ENCODE measurements at regions not wholly inside any gene's neighbourhood (a gene's known extent, or its start where the extent isn't known, plus 50 kb on each side); places are given as distances from the start of the nearest gene placed in this dataset.

- no peak for TF ChIP-seq CTCF (IDR thresholded peaks at IDR 0.05)
- TF ChIP-seq EP300 (IDR thresholded peaks at IDR 0.05; ENCODE audit: low read depth): no peak
Measured at GRCh38 chr6:121887724-121888123, 452.3 kb downstream of the GJA1 start.

Data from transverse colon (tissue), 3 donors.